ENCODE measurements at regions not wholly inside any gene's neighbourhood (a gene's known extent, or its start where the extent isn't known, plus 50 kb on each side); places are given as distances from the start of the nearest gene placed in this dataset.

DNA sequence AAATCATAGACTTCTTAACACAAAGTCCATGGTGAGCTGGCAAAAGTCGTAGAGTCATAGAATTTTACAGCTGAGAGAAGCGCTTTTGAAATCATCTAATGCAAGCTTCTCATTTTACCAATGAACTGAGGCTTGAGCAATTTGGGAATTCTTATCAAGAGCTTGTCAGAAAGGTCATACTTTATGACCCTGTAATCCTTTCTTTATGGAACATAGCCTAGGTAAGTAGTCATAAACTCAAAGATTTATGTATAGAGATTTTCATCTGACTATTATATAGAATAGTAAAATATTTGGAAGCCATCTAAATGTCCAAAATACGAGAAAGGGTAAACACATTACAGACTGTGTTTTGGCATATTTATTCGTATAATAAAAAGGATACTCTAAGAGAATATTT, 563.5 kb downstream of the PCDH7 start:
- TF ChIP-seq, protein P1, sequence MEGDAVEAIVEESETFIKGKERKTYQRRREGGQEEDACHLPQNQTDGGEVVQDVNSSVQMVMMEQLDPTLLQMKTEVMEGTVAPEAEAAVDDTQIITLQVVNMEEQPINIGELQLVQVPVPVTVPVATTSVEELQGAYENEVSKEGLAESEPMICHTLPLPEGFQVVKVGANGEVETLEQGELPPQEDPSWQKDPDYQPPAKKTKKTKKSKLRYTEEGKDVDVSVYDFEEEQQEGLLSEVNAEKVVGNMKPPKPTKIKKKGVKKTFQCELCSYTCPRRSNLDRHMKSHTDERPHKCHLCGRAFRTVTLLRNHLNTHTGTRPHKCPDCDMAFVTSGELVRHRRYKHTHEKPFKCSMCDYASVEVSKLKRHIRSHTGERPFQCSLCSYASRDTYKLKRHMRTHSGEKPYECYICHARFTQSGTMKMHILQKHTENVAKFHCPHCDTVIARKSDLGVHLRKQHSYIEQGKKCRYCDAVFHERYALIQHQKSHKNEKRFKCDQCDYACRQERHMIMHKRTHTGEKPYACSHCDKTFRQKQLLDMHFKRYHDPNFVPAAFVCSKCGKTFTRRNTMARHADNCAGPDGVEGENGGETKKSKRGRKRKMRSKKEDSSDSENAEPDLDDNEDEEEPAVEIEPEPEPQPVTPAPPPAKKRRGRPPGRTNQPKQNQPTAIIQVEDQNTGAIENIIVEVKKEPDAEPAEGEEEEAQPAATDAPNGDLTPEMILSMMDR (IDR thresholded peaks at IDR 0.05) = no peak
- no peak for TF ChIP-seq POLR2A (IDR thresholded peaks at IDR 0.05)

Data from adrenal gland (tissue), 5 donors.